ENCODE measurements at regions not wholly inside any gene's neighbourhood (a gene's known extent, or its start where the extent isn't known, plus 50 kb on each side); places are given as distances from the start of the nearest gene placed in this dataset.

- no peak for TF ChIP-seq ZSCAN5A (tag by site-specific recombination; IDR thresholded peaks at IDR 0.05)
These were observed 745.3 kb downstream of the C12orf50 start (continued) for GRCh38 chr12:87283886-87284285.

GRCh38 chr12:87283111-87283510 lies 746.1 kb downstream of the C12orf50 start:
- ChIA-PET POLR2A (no interaction called here), CTCF (no interaction called here)
- no peaks in the 10 kb centered on the region for H3K9me3 ChIP-seq (ENCODE audit: control insufficient read depth, insufficient read depth, low read depth, low read length)
- H3K27ac ChIP-seq (ENCODE audit: extremely low read depth, low read depth, low read length): no peak overlapping the region
- no peaks in the 10 kb centered on the region for H3K4me1 ChIP-seq (ENCODE audit: control insufficient read depth, insufficient read depth, low read length)
- no peaks in the 10 kb centered on the region for H3K36me3 ChIP-seq (ENCODE audit: control insufficient read depth in 2 of 2, insufficient read depth in 1 of 2, low read length in 2 of 2)
- TF ChIP-seq SP7 (tag by site-specific recombination; IDR thresholded peaks at IDR 0.05): no peak
- H3K4me3 ChIP-seq (ENCODE audit: low read depth, low read length): no peak overlapping the region

- CTCF ChIA-PET: interaction anchor here (0.6 kb wide), 1 partner anchor 182 kb away, joined by 3 read pairs; no protein-coding TSS in a partner anchor
- no peaks in the 10 kb centered on the region for H3K4me1 ChIP-seq (ENCODE audit: control insufficient read depth, insufficient read depth, low read length)
- H3K27ac ChIP-seq (ENCODE audit: extremely low read depth, low read depth, low read length): no peak overlapping the region
These were observed 748.3 kb downstream of the C12orf50 start for GRCh38 chr12:87280893-87281292.

GRCh38 chr12:87280356-87280755 lies 748.8 kb downstream of the C12orf50 start:
- H3K27ac ChIP-seq (ENCODE audit: extremely low read depth, low read depth, low read length): no peak overlapping the region
- H3K36me3 ChIP-seq (ENCODE audit: control insufficient read depth in 2 of 2, insufficient read depth in 1 of 2, low read length in 2 of 2): no peaks in the 10 kb centered on the region
- H3K4me1 ChIP-seq (ENCODE audit: control insufficient read depth, insufficient read depth, low read length): no peaks in the 10 kb centered on the region
- H3K9me3 ChIP-seq (ENCODE audit: control insufficient read depth, insufficient read depth, low read depth, low read length): no peaks in the 10 kb centered on the region
- ChIA-PET POLR2A (no interaction called here), CTCF (no interaction called here)
- H3K4me3 ChIP-seq (ENCODE audit: low read depth, low read length): no peak overlapping the region
- TF ChIP-seq PRDM4 (tag by site-specific recombination; IDR thresholded peaks at IDR 0.05): no peak
- TF ChIP-seq ZNF132 (tag by site-specific recombination; IDR thresholded peaks at IDR 0.05; ENCODE audit: borderline replicate concordance): no peak
- no peak for TF ChIP-seq PRDM10 (tag by site-specific recombination; IDR thresholded peaks at IDR 0.05)
- TF ChIP-seq HIC1 (tag by site-specific recombination; IDR thresholded peaks at IDR 0.05): no peak
- no peak for TF ChIP-seq ZNF426 (tag by site-specific recombination; IDR thresholded peaks at IDR 0.05)
- TF ChIP-seq GLIS2 (tag by site-specific recombination; IDR thresholded peaks at IDR 0.05): no peak
- TF ChIP-seq ZNF175 (tag by site-specific recombination; IDR thresholded peaks at IDR 0.05): no peak
- TF ChIP-seq ZFP69B (tag by site-specific recombination; IDR thresholded peaks at IDR 0.05): no peak
- no peak for TF ChIP-seq ZNF549 (tag by site-specific recombination; IDR thresholded peaks at IDR 0.05)
- TF ChIP-seq ZNF501 (tag by site-specific recombination; IDR thresholded peaks at IDR 0.05): no peak
- no peak for TF ChIP-seq ZNF138 (tag by site-specific recombination; IDR thresholded peaks at IDR 0.05; ENCODE audit: borderline replicate concordance)
- TF ChIP-seq ZNF157 (tag by site-specific recombination; IDR thresholded peaks at IDR 0.05): no peak
- TF ChIP-seq ZNF560 (tag by site-specific recombination; IDR thresholded peaks at IDR 0.05; ENCODE audit: borderline replicate concordance): no peak
- no peak for TF ChIP-seq ZNF48 (tag by site-specific recombination; IDR thresholded peaks at IDR 0.05)
- no peak for TF ChIP-seq HOXD13 (CRISPR knock-in tag; IDR thresholded peaks at IDR 0.05; ENCODE audit: borderline replicate concordance)
- TF ChIP-seq MZF1 (tag by site-specific recombination; IDR thresholded peaks at IDR 0.05; ENCODE audit: borderline replicate concordance): no peak
- no peak for TF ChIP-seq ZNF394 (tag by site-specific recombination; IDR thresholded peaks at IDR 0.05; ENCODE audit: borderline replicate concordance)

More at GRCh38 chr12:87280893-87281292, 748.3 kb downstream of the C12orf50 start:
- Histone ChIP-seq H3K36me3 (ENCODE audit: control insufficient read depth in 2 of 2, insufficient read depth in 1 of 2, low read length in 2 of 2) (no peaks in the 10 kb centered on the region), H3K4me3 (ENCODE audit: low read depth, low read length) (no peak overlapping the region), H3K9me3 (ENCODE audit: control insufficient read depth, insufficient read depth, low read depth, low read length) (no peaks in the 10 kb centered on the region)
- POLR2A ChIA-PET: no interaction called here
- TF ChIP-seq ZNF10 (tag by site-specific recombination; IDR thresholded peaks at IDR 0.05) (no peak), ZNF133 (tag by site-specific recombination; IDR thresholded peaks at IDR 0.05) (no peak), KLF9 (tag by site-specific recombination; IDR thresholded peaks at IDR 0.05; ENCODE audit: low read depth) (no peak), ZNF302 (tag by site-specific recombination; IDR thresholded peaks at IDR 0.05; ENCODE audit: low read depth) (no peak), ZNF600 (tag by site-specific recombination; IDR thresholded peaks at IDR 0.05) (no peak), ZNF701 (tag by site-specific recombination; IDR thresholded peaks at IDR 0.05) (no peak)
